ENCODE measurements at regions not wholly inside any gene's neighbourhood (a gene's known extent, or its start where the extent isn't known, plus 50 kb on each side); places are given as distances from the start of the nearest gene placed in this dataset.

GRCh38 chr10:78921895-78922294 lies 146.9 kb upstream of the ZMIZ1 start:
- TF ChIP-seq EZH2 (IDR thresholded peaks at IDR 0.05; ENCODE audit: low read length, missing control alignments) (no peak), CTCF (conservative IDR thresholded peaks at IDR 0.05 in 1 of 2, IDR thresholded peaks at IDR 0.05 in 1 of 2; ENCODE audit: low read depth in 1 of 2, low read length in 2 of 2) (no peak)
